OCI-LY1 (cell line): ENCODE measurements at regions not wholly inside any gene's neighbourhood (a gene's known extent, or its start where the extent isn't known, plus 50 kb on each side); places are given as distances from the start of the nearest gene placed in this dataset.

ENCODE experiments used
- EZH2 ChIP-seq: fragments of 200-600 bp; sonication (generic), shearing (Covaris generic); IDR thresholded peaks from 2 replicates; pipeline ENCODE4 v1.8.0; 2017; ENCODE audit warnings: borderline replicate concordance, mixed run types, mild to moderate bottlenecking, antibody characterized with exemption, low read length, moderate library complexity, mixed read lengths
- TF ChIP-seq, protein P1 (sequence below): fragments of 200-600 bp; sonication (generic), shearing (Covaris generic); IDR thresholded peaks from 2 replicates; pipeline ENCODE4 v1.5.1; 2017; ENCODE audit warnings: mild to moderate bottlenecking, antibody characterized with exemption, low read length, moderate library complexity, mixed read lengths

- TF ChIP-seq, protein P1, sequence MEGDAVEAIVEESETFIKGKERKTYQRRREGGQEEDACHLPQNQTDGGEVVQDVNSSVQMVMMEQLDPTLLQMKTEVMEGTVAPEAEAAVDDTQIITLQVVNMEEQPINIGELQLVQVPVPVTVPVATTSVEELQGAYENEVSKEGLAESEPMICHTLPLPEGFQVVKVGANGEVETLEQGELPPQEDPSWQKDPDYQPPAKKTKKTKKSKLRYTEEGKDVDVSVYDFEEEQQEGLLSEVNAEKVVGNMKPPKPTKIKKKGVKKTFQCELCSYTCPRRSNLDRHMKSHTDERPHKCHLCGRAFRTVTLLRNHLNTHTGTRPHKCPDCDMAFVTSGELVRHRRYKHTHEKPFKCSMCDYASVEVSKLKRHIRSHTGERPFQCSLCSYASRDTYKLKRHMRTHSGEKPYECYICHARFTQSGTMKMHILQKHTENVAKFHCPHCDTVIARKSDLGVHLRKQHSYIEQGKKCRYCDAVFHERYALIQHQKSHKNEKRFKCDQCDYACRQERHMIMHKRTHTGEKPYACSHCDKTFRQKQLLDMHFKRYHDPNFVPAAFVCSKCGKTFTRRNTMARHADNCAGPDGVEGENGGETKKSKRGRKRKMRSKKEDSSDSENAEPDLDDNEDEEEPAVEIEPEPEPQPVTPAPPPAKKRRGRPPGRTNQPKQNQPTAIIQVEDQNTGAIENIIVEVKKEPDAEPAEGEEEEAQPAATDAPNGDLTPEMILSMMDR: no peak
- no peak for TF ChIP-seq EZH2
These were observed 423.5 kb upstream of the OR4E1 start for GRCh38 chr14:22097072-22097471.
